Keratinocyte (primary cell): ENCODE measurements at regions not wholly inside any gene's neighbourhood (a gene's known extent, or its start where the extent isn't known, plus 50 kb on each side); places are given as distances from the start of the nearest gene placed in this dataset.

ENCODE experiments used
- DNase-seq: peaks from one replicate; pipeline ENCODE4 v3.0.0-alpha.2; 2011; ENCODE audit warnings: low read depth, missing footprints, low spot score
- FAIRE-seq: peaks from 2 replicates; lab custom pipeline; 2011; peaks lifted over from hg19 to GRCh38; lab: Jason Lieb, UNC
- H2AFZ ChIP-seq: 2 replicates; pipeline ENCODE4 v1.6.0; 2012; ENCODE audit warnings: low read length, control low read depth, inconsistent platforms; ENCODE audit not compliant: control insufficient read depth
- H3K27ac ChIP-seq: 2 replicates; pipeline ENCODE4 v1.5.1; 2011; ENCODE audit warnings: low read length; ENCODE audit not compliant: control insufficient read depth, insufficient read depth
- H3K27me3 ChIP-seq: 3 replicates; pipeline ENCODE4 v1.6.0; 2011; ENCODE audit warnings: low read length; ENCODE audit not compliant: control insufficient read depth, insufficient read depth; ENCODE audit errors: extremely low read depth
- H3K36me3 ChIP-seq, 2 experiments: 2 replicates in 1 of 2; 3 replicates in 1 of 2; pipeline ENCODE4 v1.5.1; 2011; ENCODE audit warnings: low read length in 2 of 2, mild to moderate bottlenecking in 1 of 2; ENCODE audit not compliant: control insufficient read depth in 2 of 2, insufficient read depth in 2 of 2; ENCODE audit errors: extremely low read depth in 1 of 2
- H3K4me1 ChIP-seq: 3 replicates; pipeline ENCODE4 v1.5.1; 2011; ENCODE audit warnings: low read length; ENCODE audit not compliant: control insufficient read depth, insufficient read depth; ENCODE audit errors: extremely low read depth
- H3K4me2 ChIP-seq: 3 replicates; pipeline ENCODE4 v1.6.0; 2011; ENCODE audit warnings: low read depth, low read length; ENCODE audit not compliant: control insufficient read depth, insufficient read depth; ENCODE audit errors: extremely low read depth
- H3K4me3 ChIP-seq, 3 experiments: fragments of 200-600 bp in 1 of 3; sonication (generic) in 1 of 3; 2 replicates in 2 of 3; 3 replicates in 1 of 3; pipeline ENCODE4 v1.5.1; 2011 to 2016; ENCODE audit warnings: low read length in 3 of 3, mild to moderate bottlenecking in 3 of 3, control low read depth in 2 of 3, inconsistent platforms in 1 of 3, low read depth in 1 of 3, mixed read lengths in 1 of 3, mixed run types in 1 of 3, moderate library complexity in 1 of 3; ENCODE audit not compliant: control insufficient read depth in 2 of 3, insufficient read depth in 2 of 3; ENCODE audit errors: extremely low read depth in 1 of 3
- H3K79me2 ChIP-seq: 2 replicates; pipeline ENCODE4 v1.6.0; 2012; ENCODE audit warnings: low read length; ENCODE audit not compliant: control insufficient read depth, insufficient read depth
- H3K9ac ChIP-seq: 3 replicates; pipeline ENCODE4 v1.6.0; 2011; ENCODE audit warnings: low read length; ENCODE audit not compliant: control insufficient read depth, insufficient read depth; ENCODE audit errors: extremely low read depth
- H3K9me1 ChIP-seq: 3 replicates; pipeline ENCODE4 v1.6.0; 2011; ENCODE audit warnings: low read length; ENCODE audit not compliant: control insufficient read depth, insufficient read depth; ENCODE audit errors: extremely low read depth
- H3K9me3 ChIP-seq: 2 replicates; pipeline ENCODE4 v1.5.1; 2012; ENCODE audit warnings: low read depth, low read length; ENCODE audit not compliant: control insufficient read depth
- H4K20me1 ChIP-seq: 3 replicates; pipeline ENCODE4 v1.6.0; 2011; ENCODE audit warnings: low read length; ENCODE audit not compliant: control insufficient read depth, insufficient read depth; ENCODE audit errors: extremely low read depth
- CTCF ChIP-seq, 3 experiments: IDR thresholded peaks in 1 of 3; conservative IDR thresholded peaks in 1 of 3; optimal IDR thresholded peaks in 1 of 3; 2 replicates in 2 of 3; 3 replicates in 1 of 3; pipeline versions ENCODE3 to v1.5.1; 2011; ENCODE audit warnings: low read length in 3 of 3, mild to moderate bottlenecking in 3 of 3, moderate library complexity in 2 of 3, control low read depth in 1 of 3, inconsistent platforms in 1 of 3; ENCODE audit not compliant: insufficient read depth in 2 of 3; ENCODE audit errors: extremely low read depth in 1 of 3
- EZH2 ChIP-seq: IDR thresholded peaks from one replicate; pipeline ENCODE4 v1.6.1; 2012; ENCODE audit warnings: inconsistent platforms, mild to moderate bottlenecking, low read length, moderate library complexity
- dilution Hi-C: fragments of 300-500 bp; cut with MboI; formaldehyde crosslinking; loops from one replicate; pipeline ENCODE4 v1.7.0; 2020; ENCODE audit warnings: low sequenced_read_pairs; ENCODE audit not compliant: extremely low pct_ligation_motif_present

- Histone ChIP-seq H2AFZ (no peak overlapping the region), H3K4me3 (no peak overlapping the region), H3K9me1 (no peaks in the 10 kb centered on the region), H3K79me2 (no peaks in the 10 kb centered on the region), H4K20me1 (no peaks in the 10 kb centered on the region), H3K36me3 (no peaks in the 10 kb centered on the region), H3K4me2 (no peak overlapping the region), H3K9me3 (peaks cover 20% of the 10 kb centered on the region), H3K4me1 (no peaks in the 10 kb centered on the region), H3K9ac (no peak overlapping the region), H3K27ac (no peak overlapping the region), H3K27me3 (no peaks in the 10 kb centered on the region)
- dilution Hi-C loops = no loop called here
- FAIRE-seq = no peak
- TF ChIP-seq EZH2 (no peak), CTCF (optimal IDR thresholded peaks at IDR 0.05 in 1 of 3, IDR thresholded peaks at IDR 0.05 in 1 of 3, conservative IDR thresholded peaks at IDR 0.05 in 1 of 3; ENCODE audit: extremely low read depth in 1 of 3, insufficient read depth in 2 of 3, low read length in 3 of 3) (no peak)
- no peak for DNase-seq
These were observed 1162.2 kb downstream of the BRD1 start for GRCh38 chr22:48665311-48665995.

GRCh38 chr22:48664586-48664985 is 1163.1 kb downstream of the BRD1 start:
- H3K4me2 ChIP-seq = no peak overlapping the region
- no peak overlapping the region for H3K4me3 ChIP-seq
- peaks cover 19% of the 10 kb centered on the region for H3K9me3 ChIP-seq
- no peak overlapping the region for H3K27ac ChIP-seq
- no peaks in the 10 kb centered on the region for H3K36me3 ChIP-seq
- H3K79me2 ChIP-seq = no peaks in the 10 kb centered on the region
- H3K9me1 ChIP-seq = no peaks in the 10 kb centered on the region
- H2AFZ ChIP-seq = no peak overlapping the region
- H4K20me1 ChIP-seq = no peaks in the 10 kb centered on the region
- no peak for FAIRE-seq
- dilution Hi-C loops = no loop called here
- no peaks in the 10 kb centered on the region for H3K4me1 ChIP-seq
- no peak overlapping the region for H3K9ac ChIP-seq
- H3K27me3 ChIP-seq = no peaks in the 10 kb centered on the region
- TF ChIP-seq EZH2 (no peak), CTCF (optimal IDR thresholded peaks at IDR 0.05 in 1 of 3, IDR thresholded peaks at IDR 0.05 in 1 of 3, conservative IDR thresholded peaks at IDR 0.05 in 1 of 3; ENCODE audit: extremely low read depth in 1 of 3, insufficient read depth in 2 of 3, low read length in 3 of 3) (no peak)
- DNase-seq = no peak
